HCT116 (cell line): ENCODE measurements at regions not wholly inside any gene's neighbourhood (a gene's known extent, or its start where the extent isn't known, plus 50 kb on each side); places are given as distances from the start of the nearest gene placed in this dataset.

ENCODE experiments used
- ATAC-seq: fragments of 200-7000 bp; cut with Tn5 transposase; 2 replicates; pipeline ENCODE4 v1.9.1; 2020; ENCODE audit warnings: mild to moderate bottlenecking, moderate library complexity
- BruUV-seq: library from RNA; stranded (reverse); fragments of 400-500 nt; replicated peaks from 2 replicates; lab custom pipeline; 2021; lab: Mats Ljungman, UMichigan
- CTCF ChIA-PET: fragments of 300-600 bp; sonication (Branson Sonifier 250); formaldehyde crosslinking; loops from one replicate; lab custom pipeline; 2021; ENCODE audit warnings: antibody characterized with exemption; lab: Charles Lee
- POLR2A ChIA-PET: fragments of 300-600, 350-600 bp; sonication (Branson Sonifier 250); formaldehyde crosslinking; loops from one replicate; lab custom pipeline; 2021; ENCODE audit warnings: antibody characterized with exemption; lab: Charles Lee
- RAD21 ChIA-PET, 2 experiments: fragments of 300-600 bp; sonication (Branson Sonifier 250); formaldehyde crosslinking; loops; one replicate each; lab custom pipeline; 2023; ENCODE audit warnings: low total read pairs in 2 of 2; ENCODE audit not compliant: uncharacterized antibody in 2 of 2, unreplicated experiment in 2 of 2, low non-redundant PET in 1 of 2; lab: Charles Lee
- DNase-seq: peaks from one replicate; pipeline ENCODE4 v3.0.0-alpha.2; 2010; ENCODE audit warnings: low read depth, low spot score
- H2AFZ ChIP-seq: fragments of 200-600 bp; shearing (Covaris generic), sonication (generic); 2 replicates; pipeline ENCODE4 v1.6.1; 2017; ENCODE audit warnings: low read depth, mixed run types, mixed read lengths, antibody characterized with exemption, low read length; ENCODE audit not compliant: poor library complexity, severe bottlenecking
- H3K27ac ChIP-seq: 2 replicates; pipeline ENCODE4 v1.5.1; 2012; ENCODE audit warnings: low read depth, low read length
- H3K27me3 ChIP-seq: fragments of 200-600 bp; sonication (generic); 2 replicates; pipeline ENCODE4 v1.6.1; 2016; ENCODE audit warnings: mixed run types, low read length, mixed read lengths; ENCODE audit not compliant: insufficient read depth
- H3K36me3 ChIP-seq, 2 experiments: fragments of 200-500 bp in 1 of 2; fragments of 200-600 bp in 1 of 2; sonication (Bioruptor generic) in 1 of 2; sonication (generic) in 1 of 2; 2 replicates each; pipeline versions ENCODE4 v1.5.1 to v1.6.1; 2014 to 2016; ENCODE audit warnings: low read length in 2 of 2, inconsistent platforms in 1 of 2, mixed read lengths in 1 of 2, mixed run types in 1 of 2; ENCODE audit not compliant: insufficient read depth in 2 of 2, control insufficient read depth in 1 of 2
- H3K4me1 ChIP-seq, 2 experiments: fragments of 200-600 bp in 1 of 2; sonication (generic) in 1 of 2; 2 replicates each; pipeline versions ENCODE4 v1.5.1 to v1.6.1; 2012 to 2017; ENCODE audit warnings: low read length in 2 of 2, inconsistent platforms in 1 of 2, mild to moderate bottlenecking in 1 of 2, mixed read lengths in 1 of 2, mixed run types in 1 of 2, moderate library complexity in 1 of 2; ENCODE audit not compliant: insufficient read depth in 2 of 2, control insufficient read depth in 1 of 2
- H3K4me2 ChIP-seq: fragments of 200-600 bp; sonication (generic); 2 replicates; pipeline ENCODE4 v1.6.1; 2017; ENCODE audit warnings: mixed run types, low read length, mixed read lengths
- H3K4me3 ChIP-seq, 2 experiments: fragments of 200-600 bp in 1 of 2; sonication (generic) in 1 of 2; replicated peaks in 1 of 2; 2 replicates each; pipeline ENCODE4 v1.5.1; 2011 to 2016; ENCODE audit warnings: low read length in 2 of 2, control low read depth in 1 of 2, low read depth in 1 of 2, mild to moderate bottlenecking in 1 of 2, mixed read lengths in 1 of 2, mixed run types in 1 of 2
- H3K79me2 ChIP-seq: fragments of 200-600 bp; sonication (generic); 2 replicates; pipeline ENCODE4 v1.6.1; 2017; ENCODE audit warnings: mild to moderate bottlenecking, mixed run types, low read length, moderate library complexity, mixed read lengths; ENCODE audit not compliant: insufficient read depth
- H3K9ac ChIP-seq: fragments of 200-600 bp; sonication (generic); 2 replicates; pipeline ENCODE4 v1.6.1; 2016; ENCODE audit warnings: low read length, mixed read lengths
- H3K9me2 ChIP-seq: fragments of 200-600 bp; sonication (generic), shearing (Covaris generic); 2 replicates; pipeline ENCODE4 v1.6.1; 2017; ENCODE audit warnings: mixed run types, mild to moderate bottlenecking, moderate library complexity; ENCODE audit not compliant: insufficient read depth
- H3K9me3 ChIP-seq, 2 experiments: fragments of 200-500 bp in 1 of 2; fragments of 200-600 bp in 1 of 2; sonication (Bioruptor generic) in 1 of 2; sonication (generic) in 1 of 2; 2 replicates each; pipeline ENCODE4 v1.6.1; 2014 to 2017; ENCODE audit warnings: low read length in 2 of 2, mixed read lengths in 2 of 2, inconsistent platforms in 1 of 2, low read depth in 1 of 2, mild to moderate bottlenecking in 1 of 2, mixed run types in 1 of 2, moderate library complexity in 1 of 2; ENCODE audit not compliant: control insufficient read depth in 1 of 2, insufficient read depth in 1 of 2
- H4K20me1 ChIP-seq: fragments of 200-600 bp; sonication (generic), shearing (Covaris generic); 2 replicates; pipeline ENCODE4 v1.6.1; 2017; ENCODE audit warnings: mixed run types, mild to moderate bottlenecking, moderate library complexity; ENCODE audit not compliant: insufficient read depth
- CEBPB ChIP-seq: IDR thresholded peaks from 2 replicates; pipeline ENCODE4 v1.6.1; 2012; ENCODE audit warnings: low read depth
- ELF1 ChIP-seq: IDR thresholded peaks from 2 replicates; pipeline ENCODE4 v1.6.1; 2012; ENCODE audit warnings: low read depth, borderline replicate concordance
- POLR2AphosphoS5 ChIP-seq: IDR thresholded peaks from 2 replicates; pipeline ENCODE4 v1.6.1; 2011; ENCODE audit warnings: mild to moderate bottlenecking, low read depth, low read length, moderate library complexity
- RAD21 ChIP-seq: IDR thresholded peaks from 2 replicates; pipeline ENCODE4 v1.6.1; 2012; ENCODE audit warnings: low read depth, mild to moderate bottlenecking
- SIN3A ChIP-seq: IDR thresholded peaks from 2 replicates; pipeline ENCODE4 v1.6.1; 2012; ENCODE audit warnings: low read depth
- TCF7L2 ChIP-seq: IDR thresholded peaks from 2 replicates; pipeline ENCODE4 v1.7.0; 2011; ENCODE audit warnings: borderline replicate concordance, inconsistent platforms; ENCODE audit not compliant: insufficient read depth, insufficient read length; ENCODE audit errors: extremely low read depth
- intact Hi-C: fragments of 100-400 bp; cut with micrococcal nuclease; formaldehyde crosslinking; loops from 2 replicates; pipeline ENCODE4 v1.10.0; 2022
- TF ChIP-seq, protein P1 (sequence below): IDR thresholded peaks from 2 replicates; pipeline ENCODE4 v1.6.1; 2012

DNA sequence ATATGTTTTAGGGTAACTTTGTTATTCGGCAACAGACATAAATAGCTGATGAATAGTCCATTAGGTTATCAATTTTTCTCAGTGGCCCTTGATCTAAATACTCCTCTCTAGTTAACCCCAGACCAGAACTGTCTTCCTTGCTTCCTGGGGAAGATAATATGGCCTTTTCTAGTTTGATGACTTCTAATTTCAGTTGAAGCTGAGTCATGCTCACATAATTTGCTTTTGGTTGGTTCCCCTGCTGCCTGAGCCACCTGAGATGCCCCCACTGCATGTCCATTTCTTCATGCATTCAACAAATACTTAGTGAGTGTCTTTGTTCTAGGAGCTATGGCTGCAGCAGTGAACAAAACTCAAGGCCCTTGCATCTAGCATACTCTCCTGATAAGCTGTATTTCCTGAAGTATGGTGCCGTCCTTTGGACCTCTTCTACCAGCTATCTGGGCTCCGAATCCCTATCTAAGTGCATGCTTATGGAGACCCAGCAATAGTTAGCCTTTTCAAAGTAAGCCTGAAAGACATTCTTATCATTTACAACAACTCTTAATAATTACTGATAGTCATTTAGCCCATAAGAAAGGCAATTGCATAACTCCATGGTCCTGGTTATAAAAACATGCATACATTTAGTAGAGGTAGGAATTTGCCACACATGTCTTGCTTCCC lies 84.5 kb upstream of the SLC12A2 start:
- Histone ChIP-seq H3K36me3 (no peaks in the 10 kb centered on the region), H3K4me1 (peaks cover 0 to 5% of the 10 kb centered on the region in 2 experiments; a peak in 1 of 4 replicates), H3K4me2 (no peak overlapping the region), H3K79me2 (no peaks in the 10 kb centered on the region), H2AFZ (no peak overlapping the region), H3K27ac (no peak overlapping the region), H3K4me3 (no peak overlapping the region), H3K9me3 (no peaks in the 10 kb centered on the region), H4K20me1 (no peaks in the 10 kb centered on the region), H3K27me3 (no peaks in the 10 kb centered on the region), H3K9ac (no peak overlapping the region), H3K9me2 (no peaks in the 10 kb centered on the region)
- ChIA-PET CTCF (no interaction called here), POLR2A (no interaction called here), RAD21 (no interaction called here)
- BruUV-seq, result no TSS peak
- no peak for TF ChIP-seq CEBPB
- no peak for TF ChIP-seq SIN3A
- TF ChIP-seq, protein P1, sequence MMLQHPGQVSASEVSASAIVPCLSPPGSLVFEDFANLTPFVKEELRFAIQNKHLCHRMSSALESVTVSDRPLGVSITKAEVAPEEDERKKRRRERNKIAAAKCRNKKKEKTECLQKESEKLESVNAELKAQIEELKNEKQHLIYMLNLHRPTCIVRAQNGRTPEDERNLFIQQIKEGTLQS, result no peak
- no peak for TF ChIP-seq RAD21
- TF ChIP-seq POLR2AphosphoS5, result no peak
- TF ChIP-seq ELF1, result no peak
- intact Hi-C loops, result no loop called here
- ATAC-seq, result no peak
- DNase-seq, result no peak

DNA sequence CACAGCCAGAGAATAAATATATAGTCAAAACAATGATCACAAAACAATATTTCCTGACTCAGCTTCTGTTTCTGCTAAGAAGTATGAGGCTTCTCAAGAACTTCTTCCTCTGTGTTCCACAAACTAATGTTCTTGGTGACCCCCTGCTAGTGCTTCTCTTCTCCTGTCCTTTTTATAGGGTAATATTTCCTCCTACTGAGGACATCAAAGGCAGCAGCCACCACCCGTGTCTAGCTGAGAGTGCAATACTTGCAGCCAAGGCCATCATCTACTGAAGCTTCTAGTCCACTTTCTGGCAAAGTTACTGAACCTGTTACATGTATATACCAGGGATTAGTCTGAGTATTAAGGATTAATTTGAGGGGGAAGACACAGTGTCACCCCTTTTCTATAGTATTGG lies 83.7 kb upstream of the SLC12A2 start:
- no peak overlapping the region for H2AFZ ChIP-seq
- ChIA-PET RAD21 (no interaction called here), CTCF (no interaction called here), POLR2A (no interaction called here)
- H3K4me2 ChIP-seq, result no peak overlapping the region; the same call in 1 of the 2 replicates
- no peaks in the 10 kb centered on the region for H3K27me3 ChIP-seq
- H3K4me3 ChIP-seq, result no peak overlapping the region
- intact Hi-C loops, result no loop called here
- no peaks in the 10 kb centered on the region for H3K9me2 ChIP-seq
- no peaks in the 10 kb centered on the region for H3K79me2 ChIP-seq
- H3K27ac ChIP-seq, result no peak overlapping the region
- no peak for ATAC-seq
- no peaks in the 10 kb centered on the region for H4K20me1 ChIP-seq
- H3K9ac ChIP-seq, result no peak overlapping the region
- DNase-seq, result no peak
- no peaks in the 10 kb centered on the region for H3K36me3 ChIP-seq
- H3K4me1 ChIP-seq, result peaks cover 0 to 5% of the 10 kb centered on the region in 2 experiments; a peak in 1 of 4 replicates
- BruUV-seq, result no TSS peak
- no peaks in the 10 kb centered on the region for H3K9me3 ChIP-seq
- peak; percentile 89 for TF ChIP-seq TCF7L2
- TF ChIP-seq ELF1, result no peak
